ENCODE measurements at regions not wholly inside any gene's neighbourhood (a gene's known extent, or its start where the extent isn't known, plus 50 kb on each side); places are given as distances from the start of the nearest gene placed in this dataset.

GRCh38 chr20:37598575-37599342 lies 71.1 kb upstream of the BLCAP start:
- H3K27ac ChIP-seq, result no peak overlapping the region
- TF ChIP-seq ZFX (IDR thresholded peaks at IDR 0.05; ENCODE audit: borderline replicate concordance), result no peak
- TF ChIP-seq, protein P1, sequence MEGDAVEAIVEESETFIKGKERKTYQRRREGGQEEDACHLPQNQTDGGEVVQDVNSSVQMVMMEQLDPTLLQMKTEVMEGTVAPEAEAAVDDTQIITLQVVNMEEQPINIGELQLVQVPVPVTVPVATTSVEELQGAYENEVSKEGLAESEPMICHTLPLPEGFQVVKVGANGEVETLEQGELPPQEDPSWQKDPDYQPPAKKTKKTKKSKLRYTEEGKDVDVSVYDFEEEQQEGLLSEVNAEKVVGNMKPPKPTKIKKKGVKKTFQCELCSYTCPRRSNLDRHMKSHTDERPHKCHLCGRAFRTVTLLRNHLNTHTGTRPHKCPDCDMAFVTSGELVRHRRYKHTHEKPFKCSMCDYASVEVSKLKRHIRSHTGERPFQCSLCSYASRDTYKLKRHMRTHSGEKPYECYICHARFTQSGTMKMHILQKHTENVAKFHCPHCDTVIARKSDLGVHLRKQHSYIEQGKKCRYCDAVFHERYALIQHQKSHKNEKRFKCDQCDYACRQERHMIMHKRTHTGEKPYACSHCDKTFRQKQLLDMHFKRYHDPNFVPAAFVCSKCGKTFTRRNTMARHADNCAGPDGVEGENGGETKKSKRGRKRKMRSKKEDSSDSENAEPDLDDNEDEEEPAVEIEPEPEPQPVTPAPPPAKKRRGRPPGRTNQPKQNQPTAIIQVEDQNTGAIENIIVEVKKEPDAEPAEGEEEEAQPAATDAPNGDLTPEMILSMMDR (IDR thresholded peaks at IDR 0.05), result no peak

- no peak overlapping the region for H3K27ac ChIP-seq
- TF ChIP-seq ZFX (IDR thresholded peaks at IDR 0.05; ENCODE audit: borderline replicate concordance), result no peak
- TF ChIP-seq, protein P1 (IDR thresholded peaks at IDR 0.05), result no peak
Observed at GRCh38 chr20:37598100-37598543, 70.4 kb upstream of the BLCAP start.

- TF ChIP-seq ZFX (IDR thresholded peaks at IDR 0.05; ENCODE audit: borderline replicate concordance), result no peak
- H3K27ac ChIP-seq, result no peak overlapping the region
Observed at GRCh38 chr20:37596890-37597536, 69.3 kb upstream of the BLCAP start.

GRCh38 chr20:37596168-37596567 lies 68.5 kb upstream of the BLCAP start:
- no peak overlapping the region for H3K27ac ChIP-seq
- no peak for TF ChIP-seq ZFX (IDR thresholded peaks at IDR 0.05; ENCODE audit: borderline replicate concordance)
- TF ChIP-seq, protein P1 (IDR thresholded peaks at IDR 0.05), result no peak

DNA sequence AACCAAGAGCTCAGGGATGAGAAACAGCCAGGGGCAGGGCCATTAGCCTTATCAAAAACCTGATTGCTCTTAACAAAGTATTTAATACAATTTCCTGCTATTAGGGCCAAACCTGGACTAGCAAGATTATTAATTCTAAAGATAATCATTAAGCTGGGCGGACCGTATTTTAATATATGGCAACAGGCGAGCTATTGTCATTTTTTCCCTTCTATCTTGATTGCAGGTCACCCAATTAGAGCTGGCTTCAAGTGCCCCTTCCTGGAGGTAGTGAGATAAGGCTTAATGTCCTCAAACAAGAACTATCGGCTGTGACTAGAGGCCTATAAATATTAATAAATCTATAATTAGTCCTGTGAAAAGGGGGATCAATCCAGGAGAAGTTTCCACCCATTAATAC lies 66.0 kb upstream of the BLCAP start:
- TF ChIP-seq, protein P1 (IDR thresholded peaks at IDR 0.05), result no peak
- TF ChIP-seq ZFX (IDR thresholded peaks at IDR 0.05; ENCODE audit: borderline replicate concordance), result no peak
- H3K27ac ChIP-seq, result no peak overlapping the region

- TF ChIP-seq ZFX (IDR thresholded peaks at IDR 0.05; ENCODE audit: borderline replicate concordance), result no peak
- TF ChIP-seq, protein P1 (IDR thresholded peaks at IDR 0.05), result no peak
- H3K27ac ChIP-seq, result no peak overlapping the region
Observed at GRCh38 chr20:37590938-37591490, 63.3 kb upstream of the BLCAP start.

- no peak for TF ChIP-seq ZFX (IDR thresholded peaks at IDR 0.05; ENCODE audit: borderline replicate concordance)
- TF ChIP-seq, protein P1 (IDR thresholded peaks at IDR 0.05), result no peak
- no peak overlapping the region for H3K27ac ChIP-seq
Observed at GRCh38 chr20:37586078-37586477, 58.4 kb upstream of the BLCAP start.
